ENCODE measurements at regions not wholly inside any gene's neighbourhood (a gene's known extent, or its start where the extent isn't known, plus 50 kb on each side); places are given as distances from the start of the nearest gene placed in this dataset.

- ATAC-seq (no peak), DNase-seq (ENCODE audit: low read depth, low spot score) (no peak), FAIRE-seq (no peak)
- Histone ChIP-seq H3K4me1 (ENCODE audit: control insufficient read depth, insufficient read depth, low read length) (no peaks in the 10 kb centered on the region), H3K27me3 (replicated peaks in 1 of 2; ENCODE audit: control insufficient read depth in 2 of 2, insufficient read depth in 2 of 2, low read length in 1 of 2) (no peaks in the 10 kb centered on the region), H3K9me3 (replicated peaks; ENCODE audit: control insufficient read depth, insufficient read depth, low read length) (no peaks in the 10 kb centered on the region; the same call in 2 of the 3 replicates), H3K9ac (ENCODE audit: control insufficient read depth, insufficient read depth, low read length) (no peak overlapping the region), H3K79me2 (ENCODE audit: control insufficient read depth, insufficient read depth, low read length) (no peaks in the 10 kb centered on the region), H3K4me3 (no peak overlapping the region), H3K4me2 (ENCODE audit: control insufficient read depth, insufficient read depth) (no peak overlapping the region), H2AFZ (ENCODE audit: control insufficient read depth, low read depth, low read length) (no peak overlapping the region), H4K20me1 (ENCODE audit: control insufficient read depth, insufficient read depth) (no peaks in the 10 kb centered on the region), H3K36me3 (ENCODE audit: control insufficient read depth in 2 of 2, insufficient read depth in 2 of 2, low read length in 1 of 2) (no peaks in the 10 kb centered on the region), H3K27ac (ENCODE audit: control insufficient read depth, insufficient read depth) (no peak overlapping the region)
- no TSS peak for BruUV-seq (replicated peaks)
- intact Hi-C loops (cut with micrococcal nuclease; ENCODE audit: unreplicated experiment) (loop anchor here (1.0 to 5.0 kb wide), 3 partner anchors 328 to 1258 kb away; no protein-coding TSS in a partner anchor), in situ Hi-C loops (cut with MboI) (loop anchor here (5.0 kb wide), 1 partner anchor 1218 kb away; no protein-coding TSS in a partner anchor)
- ChIA-PET CTCF (interaction anchor here (0.7 to 1.9 kb wide), 4 partner anchors 327 to 1217 kb away, joined by 4 to 7 read pairs (median 5); no protein-coding TSS in a partner anchor), POLR2A (no interaction called here), RAD21 (ENCODE audit: unreplicated experiment) (no interaction called here), SMC1A (ENCODE audit: uncharacterized antibody, unreplicated experiment) (interaction anchor here (2.0 kb wide), 1 partner anchor 1214 kb away, joined by 9 read pairs; no protein-coding TSS in a partner anchor)
- WGBS (ENCODE audit: insufficient coverage, insufficient replicate concordance, low lambda C conversion rate, missing lambda C conversion rate) = 41% methylated on average over 12 of the region's 12 CpGs
- TF ChIP-seq EED (IDR thresholded peaks at IDR 0.05; ENCODE audit: low read depth) (no peak), ZNF687 (IDR thresholded peaks at IDR 0.05) (no peak), MAX (IDR thresholded peaks at IDR 0.05; ENCODE audit: low read depth, low read length) (no peak), ZNF622 (IDR thresholded peaks at IDR 0.05) (no peak), CHD2 (IDR thresholded peaks at IDR 0.05; ENCODE audit: borderline replicate concordance, low read depth, low read length) (no peak), ESRRA (IDR thresholded peaks at IDR 0.05; ENCODE audit: low read length) (no peak), IKZF1 (conservative IDR thresholded peaks at IDR 0.05) (no peak), KAT2A (conservative IDR thresholded peaks at IDR 0.05; ENCODE audit: control insufficient read depth, low read depth, low read length) (no peak)
Measured at GRCh38 chr5:179494774-179495526, 55.4 kb upstream of the RUFY1 start.
